OCI-LY3 (cell line): ENCODE measurements at regions not wholly inside any gene's neighbourhood (a gene's known extent, or its start where the extent isn't known, plus 50 kb on each side); places are given as distances from the start of the nearest gene placed in this dataset.

ENCODE experiments used
- EZH2phosphoT487 ChIP-seq: fragments of 200-600 bp; shearing (Covaris generic); IDR thresholded peaks from 2 replicates; pipeline ENCODE4 v1.6.1; 2018; ENCODE audit warnings: antibody characterized with exemption, mixed run types, low read depth
- TF ChIP-seq, protein P1 (sequence below): fragments of 200-600, 300-600 bp; sonication (generic); IDR thresholded peaks from 2 replicates; pipeline ENCODE4 v1.5.1; 2014; ENCODE audit warnings: antibody characterized with exemption, low read length, low read depth

DNA sequence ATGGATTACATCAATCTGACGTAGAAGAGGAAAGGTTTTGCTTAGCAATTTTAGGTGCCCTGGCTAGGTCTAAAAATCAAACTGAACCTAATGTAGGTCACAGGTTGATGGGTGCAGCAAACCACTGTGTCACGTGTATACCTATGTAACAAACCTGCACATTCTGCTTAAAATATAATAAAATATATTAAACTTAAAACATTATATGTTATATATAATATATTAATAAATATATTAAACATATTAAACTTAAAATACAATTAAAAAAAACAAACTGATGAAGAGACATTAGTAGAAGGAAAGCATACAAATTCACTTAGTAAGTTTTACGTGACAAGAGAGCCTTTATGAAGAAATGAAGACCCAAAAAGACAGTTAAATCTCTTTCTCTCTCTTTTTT is 51.7 kb upstream of the FBXL17 start:
- TF ChIP-seq, protein P1, sequence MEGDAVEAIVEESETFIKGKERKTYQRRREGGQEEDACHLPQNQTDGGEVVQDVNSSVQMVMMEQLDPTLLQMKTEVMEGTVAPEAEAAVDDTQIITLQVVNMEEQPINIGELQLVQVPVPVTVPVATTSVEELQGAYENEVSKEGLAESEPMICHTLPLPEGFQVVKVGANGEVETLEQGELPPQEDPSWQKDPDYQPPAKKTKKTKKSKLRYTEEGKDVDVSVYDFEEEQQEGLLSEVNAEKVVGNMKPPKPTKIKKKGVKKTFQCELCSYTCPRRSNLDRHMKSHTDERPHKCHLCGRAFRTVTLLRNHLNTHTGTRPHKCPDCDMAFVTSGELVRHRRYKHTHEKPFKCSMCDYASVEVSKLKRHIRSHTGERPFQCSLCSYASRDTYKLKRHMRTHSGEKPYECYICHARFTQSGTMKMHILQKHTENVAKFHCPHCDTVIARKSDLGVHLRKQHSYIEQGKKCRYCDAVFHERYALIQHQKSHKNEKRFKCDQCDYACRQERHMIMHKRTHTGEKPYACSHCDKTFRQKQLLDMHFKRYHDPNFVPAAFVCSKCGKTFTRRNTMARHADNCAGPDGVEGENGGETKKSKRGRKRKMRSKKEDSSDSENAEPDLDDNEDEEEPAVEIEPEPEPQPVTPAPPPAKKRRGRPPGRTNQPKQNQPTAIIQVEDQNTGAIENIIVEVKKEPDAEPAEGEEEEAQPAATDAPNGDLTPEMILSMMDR = no peak
- TF ChIP-seq EZH2phosphoT487 = no peak
